K562 (cell line): ENCODE measurements at regions not wholly inside any gene's neighbourhood (a gene's known extent, or its start where the extent isn't known, plus 50 kb on each side); places are given as distances from the start of the nearest gene placed in this dataset.

Source experiments
- ARID3B ChIP-seq: fragments of 250-450 bp; sonication (Bioruptor Pico); IDR thresholded peaks from 2 replicates; pipeline ENCODE4 v1.4.0; 2020; ENCODE audit warnings: borderline replicate concordance
- CBX8 ChIP-seq: fragments of 200-600 bp; sonication (generic); IDR thresholded peaks from 2 replicates; pipeline ENCODE4 v1.6.1; 2012; ENCODE audit warnings: borderline replicate concordance, mixed run types, low read depth, mild to moderate bottlenecking, moderate library complexity, mixed read lengths, low read length, control low read depth, inconsistent platforms; ENCODE audit not compliant: poor library complexity, severe bottlenecking; ENCODE audit errors: extremely low read depth
- CUX1 ChIP-seq: fragments of 200-800 bp; sonication (Bioruptor generic); IDR thresholded peaks from 2 replicates; pipeline ENCODE4 v1.6.1; 2016; ENCODE audit warnings: missing genetic modification characterization, missing compliant biosample characterization
- STAT5B ChIP-seq: fragments of 250-450 bp; sonication (Bioruptor Pico); IDR thresholded peaks from 2 replicates; pipeline ENCODE4 v1.8.0; 2021; ENCODE audit warnings: mild to moderate bottlenecking, inconsistent platforms
- TEAD4 ChIP-seq, 2 experiments: sonication (generic) in 1 of 2; formaldehyde crosslinking in 1 of 2; IDR thresholded peaks; 2 replicates each; pipeline versions ENCODE4 v1.6.1 to v1.8.0; 2012 to 2022; ENCODE audit warnings: borderline replicate concordance in 1 of 2, inconsistent platforms in 1 of 2, low read length in 1 of 2, mild to moderate bottlenecking in 1 of 2, missing genetic modification reagents in 1 of 2
- ZBTB40 ChIP-seq, 2 experiments: fragments of 450-650 bp in 1 of 2; sonication (generic) in 1 of 2; formaldehyde crosslinking in 1 of 2; IDR thresholded peaks; 2 replicates each; pipeline versions ENCODE4 v1.7.1 to v1.9.0; 2016 to 2022; ENCODE audit warnings: inconsistent platforms in 1 of 2, mild to moderate bottlenecking in 1 of 2, missing genetic modification reagents in 1 of 2
- ZNF311 ChIP-seq: fragments of 250-450 bp; sonication (Bioruptor Pico); IDR thresholded peaks from 2 replicates; pipeline ENCODE4 v1.4.0; 2020; ENCODE audit warnings: mild to moderate bottlenecking, moderate library complexity

GRCh38 chr4:186845137-186845842, 121.6 kb upstream of the FAT1 start (continued):
- TF ChIP-seq CUX1 (CRISPR knock-in tag), result no peak
- no peak for TF ChIP-seq ZNF311 (CRISPR knock-in tag)
- no peak for TF ChIP-seq STAT5B
- TF ChIP-seq ZBTB40 (IDR thresholded peaks at IDR 0.05), result no peak
- TF ChIP-seq ZBTB40 (CRISPR knock-in tag; IDR thresholded peaks at IDR 0.05), result no peak
- TF ChIP-seq TEAD4 (IDR thresholded peaks at IDR 0.05; ENCODE audit: low read length), result peak; percentile 58
- TF ChIP-seq TEAD4 (CRISPR knock-in tag; IDR thresholded peaks at IDR 0.05; ENCODE audit: borderline replicate concordance), result no peak
- TF ChIP-seq ARID3B, result no peak
- TF ChIP-seq CBX8, result no peak
